ENCODE measurements at regions not wholly inside any gene's neighbourhood (a gene's known extent, or its start where the extent isn't known, plus 50 kb on each side); places are given as distances from the start of the nearest gene placed in this dataset.

DNA sequence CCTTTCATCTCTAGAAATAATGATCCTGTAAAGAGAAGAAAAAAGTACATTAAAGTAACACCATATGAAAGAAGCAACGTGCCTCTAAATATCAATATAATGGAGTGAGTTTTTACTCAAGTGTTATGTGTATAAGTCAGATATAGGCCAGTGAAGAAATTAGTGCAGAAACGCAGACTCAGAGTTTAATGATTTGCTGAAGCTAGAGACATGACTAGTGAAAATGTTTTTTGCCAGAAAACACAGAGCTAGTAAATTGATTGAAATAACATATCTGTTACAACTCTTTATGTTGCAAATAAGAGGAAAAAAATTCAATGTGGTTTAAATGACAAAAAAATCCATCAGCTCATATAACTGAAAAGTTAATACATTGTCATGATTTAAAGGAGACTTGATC lies 217.2 kb upstream of the NXPH2 start:
- H3K36me3 ChIP-seq: no peaks in the 10 kb centered on the region
- DNase-seq: no peak
- H3K27me3 ChIP-seq: no peaks in the 10 kb centered on the region
- H3K9me3 ChIP-seq: no peaks in the 10 kb centered on the region; the same call in 1 of the 2 replicates
- no peak overlapping the region for H3K4me3 ChIP-seq

DNA sequence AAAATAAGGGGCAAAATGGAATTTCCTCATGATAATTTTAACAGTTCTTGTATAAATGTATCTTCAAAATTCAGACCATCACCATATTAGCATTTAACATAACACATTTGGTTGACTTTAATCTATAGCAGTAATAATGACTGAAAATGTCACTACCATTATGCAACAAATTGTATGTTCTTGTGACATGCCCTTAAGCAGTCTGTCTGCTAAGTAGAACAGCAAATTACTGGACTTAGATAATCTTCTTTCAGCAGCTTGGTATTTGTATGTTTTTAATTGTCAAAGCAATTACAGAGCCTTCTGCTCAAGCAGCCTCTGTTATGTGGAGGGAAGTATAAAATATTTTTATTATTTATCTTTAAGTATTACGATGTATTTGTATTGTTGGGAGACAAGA lies 214.3 kb upstream of the NXPH2 start:
- Histone ChIP-seq H3K9me3 (no peaks in the 10 kb centered on the region; the same call in 1 of the 2 replicates), H3K4me3 (no peak overlapping the region), H3K36me3 (no peaks in the 10 kb centered on the region), H3K27me3 (no peaks in the 10 kb centered on the region)
- DNase-seq: no peak

DNA sequence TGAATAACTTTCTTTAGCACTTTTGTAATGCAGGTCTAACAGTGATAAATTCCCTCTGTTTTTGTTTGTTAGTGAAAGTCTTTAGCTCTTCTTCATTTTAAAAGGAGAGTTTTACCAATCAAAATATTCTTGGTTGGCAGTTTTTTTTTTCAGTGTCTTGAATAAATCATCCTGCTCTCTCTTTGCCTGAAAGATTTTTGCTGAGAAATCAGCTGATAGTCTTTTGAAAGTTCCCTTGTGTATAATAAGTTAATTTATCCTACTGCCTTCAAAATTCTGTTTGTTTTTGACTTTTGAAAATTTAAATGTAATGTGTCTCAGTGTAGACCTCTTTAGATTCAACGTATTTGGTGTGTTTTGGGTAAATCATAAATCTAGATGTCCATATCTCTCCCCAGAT lies 205.7 kb upstream of the NXPH2 start:
- H3K4me3 ChIP-seq: no peak overlapping the region
- no peaks in the 10 kb centered on the region for H3K27me3 ChIP-seq
- H3K36me3 ChIP-seq: no peaks in the 10 kb centered on the region
- no peak for DNase-seq
- peaks cover 8% of the 10 kb centered on the region for H3K9me3 ChIP-seq

DNA sequence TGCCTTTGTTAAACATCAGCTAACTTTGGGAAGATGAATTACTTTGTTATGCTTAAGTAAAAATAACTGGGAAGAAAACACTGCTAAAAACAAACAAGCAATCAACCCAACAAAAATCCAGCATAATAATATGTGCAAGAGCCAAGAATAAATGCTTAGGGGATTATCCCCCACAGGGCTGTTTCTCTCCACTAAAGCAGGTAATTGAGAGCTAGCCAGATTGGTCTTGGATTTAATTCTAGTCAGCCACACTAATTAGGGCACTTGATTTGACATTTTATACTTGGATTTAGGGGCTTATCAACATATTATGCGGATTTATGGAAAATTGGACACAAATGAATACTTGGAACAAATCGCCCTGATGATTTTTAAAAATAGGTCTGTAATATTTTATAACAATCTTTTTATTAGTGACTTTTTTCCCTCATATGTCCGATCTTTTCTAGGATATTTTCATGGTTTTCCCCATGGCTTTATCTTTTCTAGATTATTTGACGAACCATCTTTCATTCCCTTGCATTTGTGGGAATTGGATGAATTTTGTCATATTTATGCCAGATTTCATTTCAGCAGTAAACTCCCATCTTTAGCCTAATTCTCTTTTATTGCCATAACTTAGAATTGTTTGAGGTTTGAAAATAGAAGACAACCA lies 199.1 kb upstream of the NXPH2 start:
- H3K9me3 ChIP-seq: no peaks in the 10 kb centered on the region
- no peak for DNase-seq

DNA sequence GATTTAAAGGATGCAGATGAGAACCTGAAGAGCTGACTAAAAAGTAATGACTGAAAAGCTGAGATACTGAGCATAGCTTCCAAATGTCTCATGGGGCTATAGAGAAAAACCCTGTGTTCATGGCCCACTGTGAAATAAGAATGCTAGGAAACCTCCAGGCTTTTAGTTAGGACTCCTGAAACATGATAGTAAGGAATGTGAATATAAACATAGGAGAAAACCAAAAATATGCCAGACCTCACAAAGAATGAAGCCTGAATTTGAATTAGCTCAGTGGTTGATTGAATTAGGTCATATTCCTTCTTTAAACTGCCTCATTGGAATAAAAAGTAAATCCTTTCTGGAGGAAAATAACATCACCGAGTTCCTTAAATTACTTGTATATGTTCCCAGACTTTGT lies 194.5 kb upstream of the NXPH2 start:
- Histone ChIP-seq H3K9me3 (no peaks in the 10 kb centered on the region), H3K27me3 (no peaks in the 10 kb centered on the region), H3K36me3 (no peaks in the 10 kb centered on the region), H3K4me3 (no peak overlapping the region)
- no peak for DNase-seq

More for the DNA sequence above, 199.1 kb upstream of the NXPH2 start:
- Histone ChIP-seq H3K4me3 (no peak overlapping the region), H3K27me3 (no peaks in the 10 kb centered on the region), H3K36me3 (no peaks in the 10 kb centered on the region)

DNA sequence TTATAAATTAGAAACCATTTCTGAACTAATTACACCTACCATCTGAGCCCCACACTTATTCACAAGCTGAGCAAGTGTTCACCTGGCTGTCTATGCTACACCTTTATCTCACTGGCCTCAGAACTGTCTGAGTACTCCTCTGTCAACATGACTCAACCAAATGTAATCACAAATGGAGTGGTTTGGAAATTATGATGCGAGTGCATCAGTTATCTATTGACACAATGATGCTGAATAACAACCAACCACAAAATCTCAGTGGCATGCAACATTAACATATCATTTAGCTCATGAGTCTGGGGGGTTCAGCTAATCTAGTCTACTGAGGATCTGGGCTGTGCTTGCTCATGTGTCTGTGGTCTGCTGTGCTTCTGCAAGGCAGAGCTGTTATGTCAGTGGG lies 184.2 kb upstream of the NXPH2 start:
- no peak for DNase-seq
- Histone ChIP-seq H3K36me3 (no peaks in the 10 kb centered on the region), H3K27me3 (no peaks in the 10 kb centered on the region), H3K9me3 (no peaks in the 10 kb centered on the region), H3K4me3 (no peak overlapping the region)

DNA sequence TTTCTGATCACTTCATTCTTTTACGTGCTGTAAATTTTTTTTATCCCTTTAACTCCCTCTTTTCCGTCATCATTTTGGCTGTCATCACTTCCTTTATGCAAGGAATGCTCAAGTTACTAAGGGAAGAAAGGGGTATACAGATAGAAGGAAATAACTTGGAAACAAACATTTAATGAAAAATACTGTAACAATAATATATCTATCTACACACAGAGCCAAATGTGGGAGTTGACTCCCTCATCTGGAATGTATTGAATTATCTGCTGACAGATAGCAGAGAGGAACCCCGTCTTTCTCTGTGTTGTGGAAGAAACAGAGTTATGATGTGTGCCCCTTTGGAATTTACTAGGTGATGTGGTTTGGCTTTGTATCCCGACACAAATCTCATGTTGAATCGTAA lies 182.5 kb upstream of the NXPH2 start:
- Histone ChIP-seq H3K9me3 (peaks cover 2% of the 10 kb centered on the region; the same call in 1 of the 2 replicates), H3K27me3 (no peaks in the 10 kb centered on the region), H3K4me3 (no peak overlapping the region), H3K36me3 (no peaks in the 10 kb centered on the region)
- DNase-seq: no peak

DNA sequence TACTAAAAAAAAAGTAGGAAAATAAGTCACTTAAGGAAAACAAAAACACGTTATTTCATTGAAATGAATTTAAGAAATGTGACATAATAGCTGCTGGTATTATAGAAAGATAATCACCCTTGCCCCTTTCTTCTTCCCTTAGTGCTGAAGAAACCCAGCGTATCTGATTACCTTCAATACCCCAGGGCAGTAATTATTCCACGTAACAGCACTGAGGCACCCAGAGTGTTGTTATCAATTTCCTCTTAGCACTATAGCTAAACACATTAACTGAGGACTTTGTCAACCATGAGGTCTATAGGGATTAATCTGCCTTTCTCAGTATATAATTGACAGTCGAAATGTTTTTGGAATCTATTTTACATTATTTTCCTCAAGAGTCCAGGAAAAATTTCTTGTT lies 180.0 kb upstream of the NXPH2 start:
- Histone ChIP-seq H3K36me3 (no peaks in the 10 kb centered on the region), H3K9me3 (peaks cover 2% of the 10 kb centered on the region; the same call in 1 of the 2 replicates), H3K27me3 (no peaks in the 10 kb centered on the region), H3K4me3 (no peak overlapping the region)
- no peak for DNase-seq

DNA sequence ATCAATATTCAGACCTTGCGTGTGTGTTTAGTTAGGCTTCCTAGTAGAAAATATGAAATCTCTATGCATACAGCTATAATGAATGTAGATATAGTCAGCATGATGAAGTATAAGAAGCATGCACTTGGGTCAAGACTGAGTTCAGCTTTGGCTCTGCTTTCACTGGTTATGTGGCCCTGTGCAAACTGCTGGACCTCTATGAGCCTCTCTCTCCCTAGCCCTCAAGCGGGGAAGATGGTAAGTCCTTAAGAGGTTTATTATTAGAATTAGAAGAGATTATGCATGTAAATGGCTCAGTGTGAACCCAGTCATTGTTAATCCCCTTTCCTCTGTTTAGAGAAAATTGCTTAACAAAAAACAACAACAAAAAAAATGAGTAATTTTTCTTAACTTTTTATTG lies 178.8 kb upstream of the NXPH2 start:
- H3K36me3 ChIP-seq: no peaks in the 10 kb centered on the region
- no peak overlapping the region for H3K4me3 ChIP-seq
- no peak for DNase-seq
- no peaks in the 10 kb centered on the region for H3K27me3 ChIP-seq
- peaks cover 2% of the 10 kb centered on the region; the same call in 1 of the 2 replicates for H3K9me3 ChIP-seq

DNA sequence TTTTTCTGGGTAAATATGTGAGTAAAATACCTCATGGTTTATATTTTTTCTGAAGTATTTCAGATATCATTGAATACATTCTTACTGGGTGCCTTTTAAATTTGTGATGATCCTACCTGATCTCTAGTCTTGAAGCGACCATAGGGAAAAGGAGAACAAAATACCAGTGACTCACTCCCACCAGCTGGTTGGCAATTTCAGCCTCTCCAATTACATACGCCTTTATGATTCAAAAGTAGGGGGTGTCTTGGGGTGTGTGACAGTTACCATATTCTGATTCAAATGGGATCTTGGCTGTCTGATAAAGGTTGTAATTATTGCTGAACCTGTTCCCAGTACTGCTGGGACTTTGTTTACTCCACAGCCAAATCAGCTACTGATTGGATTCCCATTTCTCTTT lies 175.9 kb upstream of the NXPH2 start:
- Histone ChIP-seq H3K36me3 (no peaks in the 10 kb centered on the region), H3K4me3 (no peak overlapping the region), H3K9me3 (peaks cover 2% of the 10 kb centered on the region; the same call in 1 of the 2 replicates), H3K27me3 (no peaks in the 10 kb centered on the region)
- DNase-seq: no peak

DNA sequence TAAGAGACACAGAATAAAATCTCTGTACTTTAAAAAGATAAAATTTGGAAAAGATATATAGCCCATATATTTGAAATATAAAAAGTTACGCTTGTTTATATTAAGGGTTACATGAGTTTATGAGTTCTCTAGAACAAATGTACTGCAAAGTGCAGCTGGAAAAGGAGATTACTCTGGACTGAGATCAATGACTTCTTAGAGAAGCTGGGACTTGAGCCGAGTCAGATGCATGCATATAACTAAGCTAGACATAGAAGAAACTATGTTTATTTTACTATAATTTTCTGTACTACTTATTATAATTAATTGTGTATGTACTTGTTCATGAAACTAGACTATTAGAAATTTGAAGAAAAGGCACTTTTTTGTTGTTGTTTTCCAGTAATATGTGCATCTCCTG lies 170.3 kb upstream of the NXPH2 start:
- DNase-seq: no peak
- H3K4me3 ChIP-seq: no peak overlapping the region
- no peaks in the 10 kb centered on the region for H3K27me3 ChIP-seq
- no peaks in the 10 kb centered on the region for H3K36me3 ChIP-seq
- no peaks in the 10 kb centered on the region; the same call in 1 of the 2 replicates for H3K9me3 ChIP-seq

DNA sequence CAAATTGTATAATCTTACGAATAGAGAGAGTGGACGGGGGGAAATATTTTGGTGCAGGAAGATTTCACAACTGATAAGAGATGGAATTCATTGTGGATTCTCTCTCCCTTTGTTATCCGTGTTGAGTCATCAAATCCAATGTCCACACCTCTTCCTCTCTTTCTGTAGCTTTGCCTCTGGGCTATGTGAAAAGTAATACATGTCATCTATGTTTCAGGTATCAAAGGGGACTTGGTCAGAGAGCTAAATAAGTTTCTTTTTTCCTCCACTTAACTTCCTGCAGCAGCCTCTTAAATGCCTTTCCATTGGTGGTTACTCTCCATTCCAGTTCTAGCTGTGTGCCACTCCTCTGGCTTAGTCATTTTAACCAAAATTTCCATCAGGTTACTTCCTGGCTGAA lies 169.3 kb upstream of the NXPH2 start:
- H3K27me3 ChIP-seq: no peaks in the 10 kb centered on the region
- no peaks in the 10 kb centered on the region; the same call in 1 of the 2 replicates for H3K9me3 ChIP-seq
- H3K36me3 ChIP-seq: no peaks in the 10 kb centered on the region
- no peak overlapping the region for H3K4me3 ChIP-seq
- no peak for DNase-seq

DNA sequence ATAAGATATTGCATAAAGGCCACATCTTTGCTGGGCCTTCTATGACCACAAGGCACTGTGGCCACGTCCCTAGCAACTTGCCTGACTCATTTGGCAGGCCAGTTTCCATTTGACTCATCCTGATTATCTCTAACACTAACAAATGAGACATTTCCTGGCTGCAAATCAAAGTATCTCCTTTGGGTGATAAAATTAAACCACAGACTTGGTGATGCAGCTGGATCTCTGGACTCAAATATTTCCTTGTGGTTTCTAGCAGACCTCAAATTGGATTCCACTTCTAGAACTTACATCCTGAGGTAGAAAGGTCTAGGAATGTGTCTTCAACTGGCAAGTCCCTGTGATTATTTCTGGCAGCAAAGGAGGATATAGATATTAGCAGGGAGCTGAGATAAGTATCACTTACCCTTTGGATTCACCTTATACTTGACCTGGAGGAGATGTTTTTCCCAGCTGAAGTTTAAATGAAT lies 167.9 kb upstream of the NXPH2 start:
- no peaks in the 10 kb centered on the region; the same call in 1 of the 2 replicates for H3K9me3 ChIP-seq
- DNase-seq: peak; percentile 83
- H3K4me3 ChIP-seq: no peak overlapping the region
- H3K36me3 ChIP-seq: no peaks in the 10 kb centered on the region
- no peaks in the 10 kb centered on the region for H3K27me3 ChIP-seq

DNA sequence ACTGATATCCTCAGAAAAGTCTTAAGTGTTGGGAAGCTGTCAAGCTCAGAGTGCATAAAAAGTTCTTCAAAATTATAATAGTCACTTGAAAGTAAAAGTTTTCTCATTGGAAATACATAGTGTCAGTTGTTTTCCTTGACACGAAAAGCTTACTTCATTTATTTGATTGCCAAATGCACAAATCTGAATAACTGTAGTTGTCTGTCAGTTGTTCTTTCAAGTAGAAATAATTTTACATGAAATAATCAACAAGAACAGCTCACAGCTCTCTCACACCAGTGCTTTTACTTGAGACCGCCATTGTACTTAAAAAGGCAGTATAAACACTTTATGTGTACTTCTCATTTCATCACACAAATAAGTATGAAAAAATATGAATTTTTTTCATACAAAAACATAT lies 163.3 kb upstream of the NXPH2 start:
- Histone ChIP-seq H3K27me3 (no peaks in the 10 kb centered on the region), H3K9me3 (no peaks in the 10 kb centered on the region; the same call in 1 of the 2 replicates), H3K4me3 (no peak overlapping the region), H3K36me3 (no peaks in the 10 kb centered on the region)
- DNase-seq: no peak

DNA sequence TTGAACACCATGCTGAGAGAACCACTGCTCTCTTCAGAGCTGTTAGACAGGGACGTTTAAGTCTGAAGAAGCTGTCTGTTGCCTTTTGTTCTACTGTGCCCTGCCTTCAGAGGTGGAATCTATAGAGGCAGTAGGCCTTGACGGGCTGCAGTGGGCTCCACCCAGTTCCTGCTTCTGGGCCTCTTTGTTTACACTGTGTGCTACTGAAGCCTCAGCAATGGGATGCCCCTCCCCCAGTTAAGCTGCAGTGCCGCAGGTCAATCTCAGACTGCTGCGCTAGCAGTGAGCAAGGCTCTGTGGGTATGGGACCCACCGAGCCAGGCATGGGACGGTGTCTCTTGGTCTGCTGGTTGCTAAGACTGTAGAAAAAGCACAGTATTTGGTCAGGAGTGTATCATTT lies 162.3 kb upstream of the NXPH2 start:
- no peak for DNase-seq
- Histone ChIP-seq H3K9me3 (peaks cover 3% of the 10 kb centered on the region), H3K4me3 (no peak overlapping the region), H3K27me3 (no peaks in the 10 kb centered on the region), H3K36me3 (no peaks in the 10 kb centered on the region)

DNA sequence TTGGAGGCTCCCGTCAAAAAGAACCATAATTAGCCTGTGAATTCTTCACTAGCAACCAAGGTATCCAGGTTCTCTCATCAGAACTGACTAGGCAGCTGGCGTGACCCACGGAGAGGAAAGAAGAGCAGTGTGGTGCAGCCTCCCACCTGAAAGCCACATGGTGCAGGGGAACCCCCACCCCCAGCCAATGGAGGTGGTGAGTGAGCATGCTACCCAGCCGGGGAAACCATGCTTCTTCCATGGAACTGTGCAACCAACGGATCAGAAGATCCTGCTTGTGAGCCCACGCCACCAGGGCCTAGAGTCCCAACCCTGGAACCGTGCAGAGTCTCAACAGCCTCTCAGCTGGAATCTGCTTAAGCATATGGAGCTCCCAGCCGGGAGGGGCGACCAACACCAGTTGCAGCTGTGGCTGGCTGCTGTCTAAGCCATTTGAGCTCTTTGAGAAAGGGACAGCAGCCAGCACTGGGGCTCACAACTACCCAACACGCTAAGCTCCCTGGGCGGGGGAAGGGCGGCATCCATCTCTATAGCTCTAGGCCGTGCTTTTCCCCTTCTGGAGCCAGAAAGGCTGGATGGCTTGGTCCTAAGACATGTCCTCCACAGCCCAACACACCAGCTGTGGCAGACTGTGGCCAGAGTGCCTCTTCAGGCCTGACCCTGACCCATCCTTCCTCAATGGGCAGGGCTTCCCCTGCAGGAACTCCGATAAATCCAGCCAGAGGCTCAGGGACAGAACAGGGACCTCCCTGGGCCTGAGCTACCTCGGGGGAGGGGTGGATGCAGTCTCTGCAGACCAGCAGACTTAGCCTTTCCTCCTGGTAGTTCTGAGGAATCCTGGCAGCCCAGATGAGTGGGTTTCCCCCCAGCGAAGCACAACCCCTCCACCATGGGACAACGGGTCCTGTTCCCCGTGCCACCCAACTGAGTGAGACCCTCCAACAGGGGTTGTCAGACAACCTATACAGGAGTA lies 151.4 kb upstream of the NXPH2 start:
- no peak for DNase-seq

DNA sequence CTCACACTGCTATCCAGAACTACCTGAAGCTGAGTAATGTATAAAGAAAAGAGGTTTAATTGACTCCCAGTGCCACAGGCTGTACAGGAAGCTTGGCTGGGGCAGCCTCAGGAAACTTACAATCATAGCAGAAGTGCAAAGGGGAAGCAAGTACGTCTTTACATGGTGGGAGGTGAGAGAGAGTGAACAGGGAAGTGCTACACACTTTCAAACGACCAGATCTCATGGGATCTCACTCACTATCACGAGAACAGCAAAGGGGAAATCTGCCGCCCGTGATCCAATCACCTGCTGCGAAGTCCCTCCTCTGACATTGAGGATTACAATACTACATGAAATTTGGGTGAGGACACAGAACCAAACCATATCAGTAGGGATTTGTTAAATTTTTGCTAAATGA lies 150.4 kb upstream of the NXPH2 start:
- H3K36me3 ChIP-seq: no peaks in the 10 kb centered on the region
- H3K27me3 ChIP-seq: no peaks in the 10 kb centered on the region
- no peak overlapping the region for H3K4me3 ChIP-seq
- no peak for DNase-seq
- H3K9me3 ChIP-seq: no peaks in the 10 kb centered on the region

More for the DNA sequence above, 151.4 kb upstream of the NXPH2 start:
- Histone ChIP-seq H3K4me3 (no peak overlapping the region), H3K27me3 (no peaks in the 10 kb centered on the region; the same call in 1 of the 2 replicates), H3K9me3 (no peaks in the 10 kb centered on the region), H3K36me3 (no peaks in the 10 kb centered on the region)

Data from MG63 (cell line).